ENCODE measurements at regions not wholly inside any gene's neighbourhood (a gene's known extent, or its start where the extent isn't known, plus 50 kb on each side); places are given as distances from the start of the nearest gene placed in this dataset.

GRCh38 chr7:46129831-46130230, 208.8 kb upstream of the IGFBP3 start:
- DNase-seq (ENCODE audit: low read depth) = no peak
- no peak overlapping the region for H3K4me3 ChIP-seq (ENCODE audit: low read length)
- TF ChIP-seq CTCF (conservative IDR thresholded peaks at IDR 0.05; ENCODE audit: low read depth, low read length) = no peak

- TF ChIP-seq CTCF (conservative IDR thresholded peaks at IDR 0.05; ENCODE audit: low read depth, low read length) = no peak
- H3K4me3 ChIP-seq (ENCODE audit: low read length) = no peak overlapping the region
- no peak for DNase-seq (ENCODE audit: low read depth)
Observed at GRCh38 chr7:46127814-46128213, 206.7 kb upstream of the IGFBP3 start.

GRCh38 chr7:46126675-46127300, 205.7 kb upstream of the IGFBP3 start:
- no peak for DNase-seq (ENCODE audit: low read depth)
- H3K4me3 ChIP-seq (ENCODE audit: low read length) = no peak overlapping the region
- no peak for TF ChIP-seq CTCF (conservative IDR thresholded peaks at IDR 0.05; ENCODE audit: low read depth, low read length)

GRCh38 chr7:46123756-46124343, 202.8 kb upstream of the IGFBP3 start:
- H3K4me3 ChIP-seq (ENCODE audit: low read length) = no peak overlapping the region
- TF ChIP-seq CTCF (conservative IDR thresholded peaks at IDR 0.05; ENCODE audit: low read depth, low read length) = no peak
- DNase-seq (ENCODE audit: low read depth) = no peak

- no peak for TF ChIP-seq CTCF (conservative IDR thresholded peaks at IDR 0.05; ENCODE audit: low read depth, low read length)
- no peak for DNase-seq (ENCODE audit: low read depth)
- no peak overlapping the region for H3K4me3 ChIP-seq (ENCODE audit: low read length)
Observed at GRCh38 chr7:46115410-46115809, 194.3 kb upstream of the IGFBP3 start.

GRCh38 chr7:46109437-46109836, 188.4 kb upstream of the IGFBP3 start:
- no peak for DNase-seq (ENCODE audit: low read depth)
- no peak overlapping the region for H3K4me3 ChIP-seq (ENCODE audit: low read length)
- TF ChIP-seq CTCF (conservative IDR thresholded peaks at IDR 0.05; ENCODE audit: low read depth, low read length) = no peak

GRCh38 chr7:46108272-46108671, 187.2 kb upstream of the IGFBP3 start:
- no peak for TF ChIP-seq CTCF (conservative IDR thresholded peaks at IDR 0.05; ENCODE audit: low read depth, low read length)
- DNase-seq (ENCODE audit: low read depth) = no peak
- H3K4me3 ChIP-seq (ENCODE audit: low read length) = no peak overlapping the region

Data from retinal pigment epithelial cell (primary cell).